ENCODE measurements at regions not wholly inside any gene's neighbourhood (a gene's known extent, or its start where the extent isn't known, plus 50 kb on each side); places are given as distances from the start of the nearest gene placed in this dataset.

DNA sequence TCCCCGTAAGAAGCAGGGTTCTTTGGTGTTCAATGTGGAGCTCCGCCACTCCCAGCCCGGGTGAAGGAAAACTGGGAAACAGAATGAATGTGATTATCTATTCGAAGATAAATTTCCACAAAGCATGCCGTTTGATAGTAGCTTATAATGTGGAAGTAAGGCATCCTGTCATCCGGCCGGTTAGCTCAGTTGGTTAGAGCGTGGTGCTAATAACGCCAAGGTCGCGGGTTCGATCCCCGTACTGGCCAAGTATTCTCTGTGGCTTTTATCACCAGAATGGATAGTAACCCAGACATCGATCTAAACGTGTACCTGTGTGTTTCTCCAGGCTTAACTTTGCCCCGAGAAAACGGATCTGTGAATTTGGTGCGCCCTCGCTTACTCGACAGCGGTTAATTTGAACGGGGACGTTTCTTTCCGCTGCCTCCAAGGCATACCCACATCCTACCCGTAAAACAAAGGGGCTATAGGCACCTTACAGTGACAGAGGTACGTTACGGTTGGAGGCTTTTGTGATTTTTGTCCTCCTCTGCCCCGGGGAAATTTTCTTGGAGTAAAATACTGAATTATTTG lies 215.2 kb upstream of the ZNF184 start:
- Histone ChIP-seq H3K27ac (peak overlapping the region; percentile 10), H3K9ac (no peak overlapping the region)
- TF ChIP-seq, protein P1, sequence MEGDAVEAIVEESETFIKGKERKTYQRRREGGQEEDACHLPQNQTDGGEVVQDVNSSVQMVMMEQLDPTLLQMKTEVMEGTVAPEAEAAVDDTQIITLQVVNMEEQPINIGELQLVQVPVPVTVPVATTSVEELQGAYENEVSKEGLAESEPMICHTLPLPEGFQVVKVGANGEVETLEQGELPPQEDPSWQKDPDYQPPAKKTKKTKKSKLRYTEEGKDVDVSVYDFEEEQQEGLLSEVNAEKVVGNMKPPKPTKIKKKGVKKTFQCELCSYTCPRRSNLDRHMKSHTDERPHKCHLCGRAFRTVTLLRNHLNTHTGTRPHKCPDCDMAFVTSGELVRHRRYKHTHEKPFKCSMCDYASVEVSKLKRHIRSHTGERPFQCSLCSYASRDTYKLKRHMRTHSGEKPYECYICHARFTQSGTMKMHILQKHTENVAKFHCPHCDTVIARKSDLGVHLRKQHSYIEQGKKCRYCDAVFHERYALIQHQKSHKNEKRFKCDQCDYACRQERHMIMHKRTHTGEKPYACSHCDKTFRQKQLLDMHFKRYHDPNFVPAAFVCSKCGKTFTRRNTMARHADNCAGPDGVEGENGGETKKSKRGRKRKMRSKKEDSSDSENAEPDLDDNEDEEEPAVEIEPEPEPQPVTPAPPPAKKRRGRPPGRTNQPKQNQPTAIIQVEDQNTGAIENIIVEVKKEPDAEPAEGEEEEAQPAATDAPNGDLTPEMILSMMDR (IDR thresholded peaks at IDR 0.05): no peak

DNA sequence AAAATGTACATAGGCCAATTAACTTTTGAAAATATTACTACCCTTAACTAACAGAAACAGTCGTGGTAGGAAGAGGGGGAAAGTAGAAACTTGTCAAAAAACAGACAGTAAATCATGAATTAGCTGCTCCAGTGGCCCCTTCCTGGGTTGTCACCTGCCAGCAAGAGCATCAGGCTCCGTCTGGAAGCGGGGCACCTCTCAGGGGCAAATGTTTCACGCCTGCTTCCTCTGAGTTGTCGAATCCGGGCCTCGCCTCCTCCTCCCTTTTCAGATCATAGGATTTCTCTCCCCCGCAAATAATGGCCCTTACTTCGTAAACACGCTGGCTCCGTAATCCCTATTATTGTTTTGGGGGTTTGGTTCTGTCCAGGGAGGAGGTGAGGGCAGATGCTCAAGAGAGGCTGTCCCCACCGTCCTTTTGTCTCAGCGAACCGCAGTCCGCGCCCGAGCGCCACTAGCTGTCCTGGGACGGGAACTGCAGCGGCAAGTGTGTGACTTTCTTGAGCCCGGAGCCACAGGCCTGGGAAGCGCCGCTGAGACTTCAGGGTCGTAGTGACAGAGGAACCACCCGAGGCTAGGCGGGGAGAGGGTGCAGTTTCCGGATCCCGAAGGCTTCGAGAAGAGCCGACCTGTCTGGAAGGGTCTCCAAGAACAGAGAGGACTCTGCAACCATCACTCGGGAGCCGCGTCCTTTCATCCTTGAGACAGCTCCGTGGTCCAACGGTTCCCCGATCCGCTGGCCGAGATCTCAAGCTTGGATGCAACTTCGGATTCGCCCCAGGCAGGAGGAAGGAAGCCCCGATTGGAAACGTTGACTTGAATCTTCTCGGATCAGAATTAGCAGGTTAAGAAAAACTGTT lies 214.5 kb upstream of the ZNF184 start:
- no peaks in the 10 kb centered on the region for H3K79me2 ChIP-seq
- H3K36me3 ChIP-seq (ENCODE audit: control insufficient read depth, insufficient read depth, low read length): no peaks in the 10 kb centered on the region
- no peaks in the 10 kb centered on the region for H3K9me3 ChIP-seq (ENCODE audit: control insufficient read depth, low read length)
- peak overlapping the region; percentile 54 for H3K4me3 ChIP-seq (ENCODE audit: low read depth, low read length)
- no peak overlapping the region for H3K9ac ChIP-seq
- H3K27me3 ChIP-seq (ENCODE audit: control insufficient read depth, insufficient read depth, low read length): peaks cover 2% of the 10 kb centered on the region
- H3K27ac ChIP-seq: peak overlapping the region; percentile 10
- TF ChIP-seq, protein P1 (IDR thresholded peaks at IDR 0.05): peak; percentile 39
- H3K4me1 ChIP-seq: no peaks in the 10 kb centered on the region
- peak overlapping the region; percentile 82 for H2AFZ ChIP-seq
- H3K4me2 ChIP-seq (ENCODE audit: low read length): peak overlapping the region; percentile 55

More for the DNA sequence above, 215.2 kb upstream of the ZNF184 start:
- Histone ChIP-seq H2AFZ (peak overlapping the region; percentile 82), H3K4me2 (ENCODE audit: low read length) (peak overlapping the region; percentile 55), H3K4me3 (ENCODE audit: low read depth, low read length) (peak overlapping the region; percentile 54), H3K9me3 (ENCODE audit: control insufficient read depth, low read length) (no peaks in the 10 kb centered on the region), H3K4me1 (no peaks in the 10 kb centered on the region), H3K79me2 (no peaks in the 10 kb centered on the region), H3K36me3 (ENCODE audit: control insufficient read depth, insufficient read depth, low read length) (no peaks in the 10 kb centered on the region), H3K27me3 (ENCODE audit: control insufficient read depth, insufficient read depth, low read length) (no peaks in the 10 kb centered on the region)

DNA sequence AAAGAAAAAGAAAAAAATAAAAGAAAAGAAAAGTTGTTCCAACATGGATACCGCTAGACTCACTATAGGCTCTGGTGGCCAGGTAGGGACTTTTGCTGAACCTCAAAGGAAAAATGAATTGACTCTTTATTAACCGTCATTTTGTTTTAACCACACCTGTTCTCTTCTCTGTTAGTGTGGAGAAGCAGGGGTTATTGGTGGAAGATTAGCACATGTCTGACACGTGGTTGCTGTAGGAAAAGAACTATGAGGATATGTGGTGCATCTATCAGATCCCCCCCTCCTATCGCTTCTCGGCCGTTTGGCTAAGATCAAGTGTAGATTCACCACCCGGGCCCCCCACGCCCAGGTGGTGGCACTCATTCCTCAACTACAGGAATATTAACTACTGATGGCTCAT lies 212.4 kb upstream of the ZNF184 start:
- no peaks in the 10 kb centered on the region for H3K79me2 ChIP-seq
- peaks cover 4% of the 10 kb centered on the region for H3K27me3 ChIP-seq (ENCODE audit: control insufficient read depth, insufficient read depth, low read length)
- no peak overlapping the region for H2AFZ ChIP-seq
- H3K27ac ChIP-seq: no peak overlapping the region
- no peaks in the 10 kb centered on the region for H3K36me3 ChIP-seq (ENCODE audit: control insufficient read depth, insufficient read depth, low read length)
- TF ChIP-seq, protein P1 (IDR thresholded peaks at IDR 0.05): no peak
- H3K9me3 ChIP-seq (ENCODE audit: control insufficient read depth, low read length): no peaks in the 10 kb centered on the region
- no peaks in the 10 kb centered on the region for H3K4me1 ChIP-seq
- H3K4me2 ChIP-seq (ENCODE audit: low read length): no peak overlapping the region
- no peak overlapping the region for H3K4me3 ChIP-seq (ENCODE audit: low read depth, low read length)
- no peak overlapping the region for H3K9ac ChIP-seq

GRCh38 chr6:27684264-27685211 lies 211.6 kb upstream of the ZNF184 start:
- no peak overlapping the region for H3K4me3 ChIP-seq (ENCODE audit: low read depth, low read length)
- H3K27me3 ChIP-seq (ENCODE audit: control insufficient read depth, insufficient read depth, low read length): peaks cover 4% of the 10 kb centered on the region
- no peaks in the 10 kb centered on the region for H3K9me3 ChIP-seq (ENCODE audit: control insufficient read depth, low read length)
- TF ChIP-seq, protein P1 (IDR thresholded peaks at IDR 0.05): no peak
- H3K79me2 ChIP-seq: no peaks in the 10 kb centered on the region
- no peak overlapping the region for H3K4me2 ChIP-seq (ENCODE audit: low read length)
- H2AFZ ChIP-seq: no peak overlapping the region
- H3K36me3 ChIP-seq (ENCODE audit: control insufficient read depth, insufficient read depth, low read length): no peaks in the 10 kb centered on the region
- no peak overlapping the region for H3K27ac ChIP-seq
- no peaks in the 10 kb centered on the region for H3K4me1 ChIP-seq
- no peak overlapping the region for H3K9ac ChIP-seq
